H1 (cell line): ENCODE measurements at regions not wholly inside any gene's neighbourhood (a gene's known extent, or its start where the extent isn't known, plus 50 kb on each side); places are given as distances from the start of the nearest gene placed in this dataset.

ENCODE experiments used
- CTBP2 ChIP-seq: IDR thresholded peaks from 2 replicates; pipeline ENCODE4 v1.7.0; 2011; ENCODE audit warnings: borderline replicate concordance, mild to moderate bottlenecking, moderate library complexity, mixed read lengths, low read length; ENCODE audit not compliant: insufficient read depth, insufficient read length
- PHF8 ChIP-seq: fragments of 200-600 bp; sonication (generic); conservative IDR thresholded peaks from 2 replicates; pipeline ENCODE4 v1.7.1; 2012; ENCODE audit warnings: low read depth, mild to moderate bottlenecking, inconsistent platforms, low read length, moderate library complexity
- SP2 ChIP-seq: IDR thresholded peaks from 2 replicates; pipeline ENCODE4 v1.6.1; 2012; ENCODE audit warnings: mild to moderate bottlenecking, low read length, inconsistent platforms
- TAF7 ChIP-seq: optimal IDR thresholded peaks from 2 replicates; pipeline ENCODE3; 2011; ENCODE audit warnings: low read depth, mild to moderate bottlenecking, inconsistent platforms, low read length, moderate library complexity, borderline replicate concordance
- TF ChIP-seq, protein P1 (sequence below): fragments of 300-600 bp; sonication (generic); IDR thresholded peaks from 2 replicates; pipeline ENCODE4 v1.7.1; 2012; ENCODE audit warnings: low read length, moderate library complexity, mild to moderate bottlenecking, inconsistent platforms; ENCODE audit not compliant: insufficient replicate concordance
- TF ChIP-seq, protein P2 (sequence below): IDR thresholded peaks from 2 replicates; pipeline ENCODE4 v1.6.1; 2011; ENCODE audit warnings: low read depth, mild to moderate bottlenecking, low read length; ENCODE audit not compliant: insufficient read depth

DNA sequence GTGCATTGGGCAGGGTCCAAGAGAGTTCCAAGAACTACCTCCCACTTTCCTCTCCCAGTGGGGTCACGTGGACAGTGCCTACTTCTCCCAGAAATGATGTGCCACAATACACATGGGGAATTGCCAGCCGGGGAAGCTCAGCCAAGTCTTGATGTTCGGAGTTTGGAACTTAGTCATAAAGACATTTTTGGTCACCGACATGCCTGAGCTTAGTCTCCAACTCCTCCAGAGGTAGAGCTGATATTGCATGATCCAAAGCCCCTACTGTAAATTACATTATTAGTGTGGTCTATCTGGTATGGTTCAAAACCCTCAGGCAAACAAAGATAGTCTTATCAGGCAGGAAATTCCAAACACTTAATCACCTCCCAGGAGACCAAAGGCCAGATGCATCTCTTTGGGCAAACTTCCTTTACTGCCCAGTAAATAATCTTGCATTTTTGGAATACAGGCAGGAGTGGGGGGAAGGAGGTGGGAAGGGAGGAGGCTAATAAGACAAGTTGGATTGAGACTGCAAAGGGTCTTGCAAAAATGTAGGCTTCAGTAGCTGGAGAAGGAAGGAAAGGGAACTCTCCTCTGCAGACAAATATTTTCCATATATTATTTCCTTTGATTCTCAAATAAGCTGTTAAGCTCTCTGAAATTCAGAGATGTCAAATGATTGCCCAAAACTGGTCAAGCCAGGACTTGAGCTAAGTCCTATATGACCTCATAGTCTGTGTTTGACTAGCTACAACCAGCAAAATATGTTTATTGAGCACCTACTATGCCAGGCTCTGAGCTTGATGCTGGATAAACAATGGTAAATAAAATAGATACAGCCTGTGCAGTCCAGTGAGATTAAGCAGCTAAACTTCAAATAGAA is 99.4 kb downstream of the DRD1 start (continued):
- TF ChIP-seq, protein P1, sequence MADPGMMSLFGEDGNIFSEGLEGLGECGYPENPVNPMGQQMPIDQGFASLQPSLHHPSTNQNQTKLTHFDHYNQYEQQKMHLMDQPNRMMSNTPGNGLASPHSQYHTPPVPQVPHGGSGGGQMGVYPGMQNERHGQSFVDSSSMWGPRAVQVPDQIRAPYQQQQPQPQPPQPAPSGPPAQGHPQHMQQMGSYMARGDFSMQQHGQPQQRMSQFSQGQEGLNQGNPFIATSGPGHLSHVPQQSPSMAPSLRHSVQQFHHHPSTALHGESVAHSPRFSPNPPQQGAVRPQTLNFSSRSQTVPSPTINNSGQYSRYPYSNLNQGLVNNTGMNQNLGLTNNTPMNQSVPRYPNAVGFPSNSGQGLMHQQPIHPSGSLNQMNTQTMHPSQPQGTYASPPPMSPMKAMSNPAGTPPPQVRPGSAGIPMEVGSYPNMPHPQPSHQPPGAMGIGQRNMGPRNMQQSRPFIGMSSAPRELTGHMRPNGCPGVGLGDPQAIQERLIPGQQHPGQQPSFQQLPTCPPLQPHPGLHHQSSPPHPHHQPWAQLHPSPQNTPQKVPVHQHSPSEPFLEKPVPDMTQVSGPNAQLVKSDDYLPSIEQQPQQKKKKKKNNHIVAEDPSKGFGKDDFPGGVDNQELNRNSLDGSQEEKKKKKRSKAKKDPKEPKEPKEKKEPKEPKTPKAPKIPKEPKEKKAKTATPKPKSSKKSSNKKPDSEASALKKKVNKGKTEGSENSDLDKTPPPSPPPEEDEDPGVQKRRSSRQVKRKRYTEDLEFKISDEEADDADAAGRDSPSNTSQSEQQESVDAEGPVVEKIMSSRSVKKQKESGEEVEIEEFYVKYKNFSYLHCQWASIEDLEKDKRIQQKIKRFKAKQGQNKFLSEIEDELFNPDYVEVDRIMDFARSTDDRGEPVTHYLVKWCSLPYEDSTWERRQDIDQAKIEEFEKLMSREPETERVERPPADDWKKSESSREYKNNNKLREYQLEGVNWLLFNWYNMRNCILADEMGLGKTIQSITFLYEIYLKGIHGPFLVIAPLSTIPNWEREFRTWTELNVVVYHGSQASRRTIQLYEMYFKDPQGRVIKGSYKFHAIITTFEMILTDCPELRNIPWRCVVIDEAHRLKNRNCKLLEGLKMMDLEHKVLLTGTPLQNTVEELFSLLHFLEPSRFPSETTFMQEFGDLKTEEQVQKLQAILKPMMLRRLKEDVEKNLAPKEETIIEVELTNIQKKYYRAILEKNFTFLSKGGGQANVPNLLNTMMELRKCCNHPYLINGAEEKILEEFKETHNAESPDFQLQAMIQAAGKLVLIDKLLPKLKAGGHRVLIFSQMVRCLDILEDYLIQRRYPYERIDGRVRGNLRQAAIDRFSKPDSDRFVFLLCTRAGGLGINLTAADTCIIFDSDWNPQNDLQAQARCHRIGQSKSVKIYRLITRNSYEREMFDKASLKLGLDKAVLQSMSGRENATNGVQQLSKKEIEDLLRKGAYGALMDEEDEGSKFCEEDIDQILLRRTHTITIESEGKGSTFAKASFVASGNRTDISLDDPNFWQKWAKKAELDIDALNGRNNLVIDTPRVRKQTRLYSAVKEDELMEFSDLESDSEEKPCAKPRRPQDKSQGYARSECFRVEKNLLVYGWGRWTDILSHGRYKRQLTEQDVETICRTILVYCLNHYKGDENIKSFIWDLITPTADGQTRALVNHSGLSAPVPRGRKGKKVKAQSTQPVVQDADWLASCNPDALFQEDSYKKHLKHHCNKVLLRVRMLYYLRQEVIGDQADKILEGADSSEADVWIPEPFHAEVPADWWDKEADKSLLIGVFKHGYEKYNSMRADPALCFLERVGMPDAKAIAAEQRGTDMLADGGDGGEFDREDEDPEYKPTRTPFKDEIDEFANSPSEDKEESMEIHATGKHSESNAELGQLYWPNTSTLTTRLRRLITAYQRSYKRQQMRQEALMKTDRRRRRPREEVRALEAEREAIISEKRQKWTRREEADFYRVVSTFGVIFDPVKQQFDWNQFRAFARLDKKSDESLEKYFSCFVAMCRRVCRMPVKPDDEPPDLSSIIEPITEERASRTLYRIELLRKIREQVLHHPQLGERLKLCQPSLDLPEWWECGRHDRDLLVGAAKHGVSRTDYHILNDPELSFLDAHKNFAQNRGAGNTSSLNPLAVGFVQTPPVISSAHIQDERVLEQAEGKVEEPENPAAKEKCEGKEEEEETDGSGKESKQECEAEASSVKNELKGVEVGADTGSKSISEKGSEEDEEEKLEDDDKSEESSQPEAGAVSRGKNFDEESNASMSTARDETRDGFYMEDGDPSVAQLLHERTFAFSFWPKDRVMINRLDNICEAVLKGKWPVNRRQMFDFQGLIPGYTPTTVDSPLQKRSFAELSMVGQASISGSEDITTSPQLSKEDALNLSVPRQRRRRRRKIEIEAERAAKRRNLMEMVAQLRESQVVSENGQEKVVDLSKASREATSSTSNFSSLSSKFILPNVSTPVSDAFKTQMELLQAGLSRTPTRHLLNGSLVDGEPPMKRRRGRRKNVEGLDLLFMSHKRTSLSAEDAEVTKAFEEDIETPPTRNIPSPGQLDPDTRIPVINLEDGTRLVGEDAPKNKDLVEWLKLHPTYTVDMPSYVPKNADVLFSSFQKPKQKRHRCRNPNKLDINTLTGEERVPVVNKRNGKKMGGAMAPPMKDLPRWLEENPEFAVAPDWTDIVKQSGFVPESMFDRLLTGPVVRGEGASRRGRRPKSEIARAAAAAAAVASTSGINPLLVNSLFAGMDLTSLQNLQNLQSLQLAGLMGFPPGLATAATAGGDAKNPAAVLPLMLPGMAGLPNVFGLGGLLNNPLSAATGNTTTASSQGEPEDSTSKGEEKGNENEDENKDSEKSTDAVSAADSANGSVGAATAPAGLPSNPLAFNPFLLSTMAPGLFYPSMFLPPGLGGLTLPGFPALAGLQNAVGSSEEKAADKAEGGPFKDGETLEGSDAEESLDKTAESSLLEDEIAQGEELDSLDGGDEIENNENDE: no peak
- TF ChIP-seq, protein P2, sequence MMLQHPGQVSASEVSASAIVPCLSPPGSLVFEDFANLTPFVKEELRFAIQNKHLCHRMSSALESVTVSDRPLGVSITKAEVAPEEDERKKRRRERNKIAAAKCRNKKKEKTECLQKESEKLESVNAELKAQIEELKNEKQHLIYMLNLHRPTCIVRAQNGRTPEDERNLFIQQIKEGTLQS: no peak
- no peak for TF ChIP-seq PHF8
- TF ChIP-seq SP2: no peak
- TF ChIP-seq TAF7: no peak
- no peak for TF ChIP-seq CTBP2
